Hepatocyte (in vitro differentiated cells): ENCODE measurements at regions not wholly inside any gene's neighbourhood (a gene's known extent, or its start where the extent isn't known, plus 50 kb on each side); places are given as distances from the start of the nearest gene placed in this dataset.
A peak's percentile ranks its signal among the peaks of the same experiment; 100 is the strongest.
"Not testable (repeated sequence)": the region's sequence is repeated elsewhere in the genome, so short reads cannot be mapped to it uniquely, and the experiment has no call there.

Experiments
- DNase-seq: peaks from one replicate; pipeline ENCODE4 v3.0.0-alpha.2; 2016; ENCODE audit warnings: low spot score
- H2AFZ ChIP-seq: fragments of 200-600 bp; sonication (generic); 2 replicates; pipeline ENCODE4 v1.6.0; 2016; ENCODE audit warnings: antibody characterized with exemption, mild to moderate bottlenecking
- H3K27ac ChIP-seq: fragments of 200-600 bp; sonication (generic); 2 replicates; pipeline ENCODE4 v1.5.1; 2016; ENCODE audit warnings: mild to moderate bottlenecking
- H3K27me3 ChIP-seq: fragments of 200-600 bp; sonication (generic); 2 replicates; pipeline ENCODE4 v1.6.1; 2016
- H3K36me3 ChIP-seq: fragments of 200-600 bp; sonication (generic); replicated peaks from 2 replicates; pipeline ENCODE4 v1.5.1; 2016; ENCODE audit warnings: low read depth; ENCODE audit not compliant: insufficient read depth
- H3K4me1 ChIP-seq: fragments of 200-600 bp; sonication (generic); 2 replicates; pipeline ENCODE4 v1.5.1; 2016; ENCODE audit warnings: mild to moderate bottlenecking, moderate library complexity; ENCODE audit not compliant: insufficient read depth
- H3K4me2 ChIP-seq: fragments of 200-600 bp; sonication (generic); 2 replicates; pipeline ENCODE4 v1.6.0; 2016
- H3K4me3 ChIP-seq: fragments of 200-600 bp; sonication (generic); 2 replicates; pipeline ENCODE4 v1.5.1; 2016; ENCODE audit warnings: mild to moderate bottlenecking
- H3K79me2 ChIP-seq: fragments of 200-600 bp; sonication (generic); 2 replicates; pipeline ENCODE4 v1.6.0; 2017; ENCODE audit warnings: mild to moderate bottlenecking
- H3K9me2 ChIP-seq: fragments of 200-600 bp; sonication (generic); replicated peaks from 2 replicates; pipeline ENCODE4 v1.6.0; 2017; ENCODE audit warnings: mild to moderate bottlenecking; ENCODE audit not compliant: insufficient read depth
- H3K9me3 ChIP-seq: fragments of 200-600 bp; sonication (generic); 2 replicates; pipeline ENCODE4 v1.5.1; 2016; ENCODE audit warnings: low read depth, mild to moderate bottlenecking
- H4K20me1 ChIP-seq: fragments of 200-600 bp; sonication (generic); 2 replicates; pipeline ENCODE4 v1.6.0; 2016; ENCODE audit warnings: mild to moderate bottlenecking; ENCODE audit not compliant: insufficient read depth, poor library complexity, severe bottlenecking
- CTCF ChIP-seq: fragments of 200-600 bp; sonication (generic); IDR thresholded peaks from 2 replicates; pipeline ENCODE4 v1.5.1; 2016; ENCODE audit warnings: antibody characterized with exemption, mild to moderate bottlenecking; ENCODE audit not compliant: poor library complexity
- EZH2 ChIP-seq: fragments of 200-600 bp; sonication (generic); IDR thresholded peaks from 2 replicates; pipeline ENCODE4 v1.6.1; 2016; ENCODE audit warnings: antibody characterized with exemption, mild to moderate bottlenecking, borderline replicate concordance
- EZH2phosphoT487 ChIP-seq: fragments of 200-600 bp; sonication (generic); IDR thresholded peaks from one replicate; pipeline ENCODE4 v1.6.1; 2018; ENCODE audit warnings: antibody characterized with exemption, mild to moderate bottlenecking, low read depth, moderate library complexity; ENCODE audit not compliant: unreplicated experiment, severe bottlenecking
- WGBS: methylation state at CpG from one replicate; pipeline ENCODE4 v1.1.6; 2016; ENCODE audit warnings: low lambda C conversion rate; ENCODE audit errors: missing lambda C conversion rate; 5-methylcytosine and 5-hydroxymethylcytosine counted together

DNA sequence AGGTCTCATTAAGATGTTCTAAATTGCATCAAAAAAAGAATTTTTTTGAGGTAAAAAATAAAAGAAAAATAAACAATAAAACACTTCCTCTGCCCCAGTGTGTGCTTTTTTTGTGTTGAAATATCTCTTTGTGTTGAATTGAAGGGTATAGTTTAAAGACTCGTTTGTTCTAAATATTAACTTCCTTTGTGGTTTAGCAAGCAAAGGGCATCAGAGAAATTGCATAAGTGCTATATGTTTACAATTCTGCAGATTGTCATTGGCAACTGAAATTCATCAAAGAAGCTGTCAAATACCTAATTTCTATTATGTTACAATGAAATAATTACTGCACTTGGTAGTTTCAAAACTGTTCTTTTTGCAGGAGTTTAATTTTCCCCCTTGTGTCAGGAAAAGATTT lies 260.5 kb downstream of the DKK2 start:
- Histone ChIP-seq H3K9me2 (no peaks in the 10 kb centered on the region), H2AFZ (no peak overlapping the region), H3K9me3 (no peaks in the 10 kb centered on the region), H3K4me3 (no peak overlapping the region), H3K4me2 (no peak overlapping the region), H3K27ac (no peak overlapping the region), H4K20me1 (no peaks in the 10 kb centered on the region), H3K36me3 (no peaks in the 10 kb centered on the region), H3K79me2 (no peaks in the 10 kb centered on the region), H3K4me1 (no peaks in the 10 kb centered on the region), H3K27me3 (no peaks in the 10 kb centered on the region)
- WGBS: 45% methylated on average over 1 of the region's 1 CpG
- no peak for DNase-seq
- no peak for TF ChIP-seq EZH2
- no peak for TF ChIP-seq CTCF
- no peak for TF ChIP-seq EZH2phosphoT487

DNA sequence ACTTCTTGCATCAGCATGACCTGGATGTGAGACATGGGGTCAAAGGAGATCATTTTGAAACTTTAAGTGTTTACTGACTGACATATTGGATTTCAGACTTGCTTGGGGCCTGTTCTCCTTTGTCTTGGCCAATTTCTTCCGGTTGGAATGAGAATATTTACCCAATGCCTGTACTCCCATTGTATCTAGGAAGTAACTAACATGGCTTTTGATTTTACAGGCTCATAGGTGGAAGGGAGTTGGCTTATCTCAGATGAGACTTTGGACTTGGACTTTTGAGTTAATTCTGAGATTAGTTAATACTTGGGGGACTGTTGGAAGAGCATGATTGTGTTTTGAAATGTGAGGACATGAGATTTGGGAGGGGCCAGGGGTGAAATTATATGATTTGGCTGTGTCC lies 262.1 kb downstream of the DKK2 start:
- WGBS: 91% methylated on average over 1 of the region's 1 CpG
- not testable (repeated sequence) for H3K4me1 ChIP-seq, H3K9me3 ChIP-seq, H3K4me3 ChIP-seq, H3K79me2 ChIP-seq, DNase-seq, H2AFZ ChIP-seq, H4K20me1 ChIP-seq, H3K4me2 ChIP-seq, H3K9me2 ChIP-seq, H3K27me3 ChIP-seq, H3K36me3 ChIP-seq
- H3K27ac ChIP-seq: peak overlapping the region; percentile 21

GRCh38 chr4:106773076-106773905 lies 262.8 kb downstream of the DKK2 start:
- Histone ChIP-seq H2AFZ (no peak overlapping the region), H3K36me3 (no peaks in the 10 kb centered on the region), H3K4me2 (no peak overlapping the region), H4K20me1 (no peaks in the 10 kb centered on the region), H3K27me3 (no peaks in the 10 kb centered on the region), H3K4me1 (no peaks in the 10 kb centered on the region), H3K79me2 (no peaks in the 10 kb centered on the region), H3K4me3 (no peak overlapping the region), H3K27ac (peak overlapping the region; percentile 21), H3K9me3 (no peaks in the 10 kb centered on the region), H3K9me2 (no peaks in the 10 kb centered on the region)
- TF ChIP-seq EZH2phosphoT487: no peak
- TF ChIP-seq EZH2: no peak
- TF ChIP-seq CTCF: no peak
- WGBS: 92% methylated on average over 1 of the region's 1 CpG
- no peak for DNase-seq

GRCh38 chr4:106767991-106768390 lies 268.1 kb downstream of the DKK2 start:
- Histone ChIP-seq H3K27ac (no peak overlapping the region), H3K36me3 (no peaks in the 10 kb centered on the region), H3K9me3 (no peaks in the 10 kb centered on the region), H2AFZ (no peak overlapping the region), H3K9me2 (no peaks in the 10 kb centered on the region), H3K4me1 (no peaks in the 10 kb centered on the region), H3K4me2 (no peak overlapping the region), H3K4me3 (no peak overlapping the region), H4K20me1 (no peaks in the 10 kb centered on the region), H3K79me2 (no peaks in the 10 kb centered on the region), H3K27me3 (no peaks in the 10 kb centered on the region)
- WGBS: 83% methylated on average over 2 of the region's 2 CpGs
- no peak for DNase-seq
- TF ChIP-seq EZH2: no peak
